K562 (cell line): ENCODE measurements at regions not wholly inside any gene's neighbourhood (a gene's known extent, or its start where the extent isn't known, plus 50 kb on each side); places are given as distances from the start of the nearest gene placed in this dataset.

Experiments used
- ATF3 ChIP-seq, 2 experiments: fragments of 450-650 bp in 1 of 2; sonication (generic) in 1 of 2; formaldehyde crosslinking in 1 of 2; IDR thresholded peaks in 1 of 2; conservative IDR thresholded peaks in 1 of 2; 2 replicates each; pipeline versions ENCODE4 v1.6.1 to v1.8.1; 2016 to 2023; ENCODE audit warnings: mild to moderate bottlenecking in 2 of 2, moderate library complexity in 2 of 2, inconsistent platforms in 1 of 2, missing genetic modification reagents in 1 of 2
- CREB3 ChIP-seq: fragments of 450-650 bp; conservative IDR thresholded peaks from 2 replicates; pipeline ENCODE4 v1.6.1; 2016; ENCODE audit warnings: missing genetic modification characterization, low read depth, mild to moderate bottlenecking, missing compliant biosample characterization, moderate library complexity
- EHMT2 ChIP-seq: fragments of 450-650 bp; IDR thresholded peaks from 2 replicates; pipeline ENCODE4 v1.6.1; 2018; ENCODE audit warnings: antibody characterized with exemption
- EWSR1 ChIP-seq: fragments of 450-650 bp; IDR thresholded peaks from 2 replicates; pipeline ENCODE4 v1.6.1; 2018; ENCODE audit warnings: borderline replicate concordance, mild to moderate bottlenecking, low read depth, moderate library complexity; ENCODE audit not compliant: partially characterized antibody
- GTF3C2 ChIP-seq: IDR thresholded peaks from 3 replicates; pipeline ENCODE4 v1.6.1; 2011; ENCODE audit warnings: borderline replicate concordance, mild to moderate bottlenecking, moderate library complexity; ENCODE audit not compliant: insufficient read length; ENCODE audit errors: extremely low read depth
- HLTF ChIP-seq: fragments of 450-650 bp; IDR thresholded peaks from 2 replicates; pipeline ENCODE4 v1.6.1; 2016
- POLR2G ChIP-seq: fragments of 200-400 bp; formaldehyde crosslinking; IDR thresholded peaks from 2 replicates; pipeline ENCODE4 v1.6.1; 2017; ENCODE audit warnings: low read depth, mild to moderate bottlenecking, antibody characterized with exemption, low read length, moderate library complexity
- SP2 ChIP-seq: IDR thresholded peaks from 2 replicates; pipeline ENCODE4 v1.6.1; 2011; ENCODE audit warnings: mild to moderate bottlenecking, low read depth, low read length, moderate library complexity; ENCODE audit not compliant: poor library complexity, severe bottlenecking; ENCODE audit errors: extremely low read depth
- ZBTB33 ChIP-seq: sonication (generic); formaldehyde crosslinking; IDR thresholded peaks from 2 replicates; pipeline ENCODE4 v1.8.1; 2023; ENCODE audit warnings: mild to moderate bottlenecking, missing genetic modification reagents
- ZBTB49 ChIP-seq: sonication (generic); formaldehyde crosslinking; IDR thresholded peaks from 2 replicates; pipeline ENCODE4 v1.8.0; 2022; ENCODE audit warnings: missing genetic modification reagents, mild to moderate bottlenecking, borderline replicate concordance
- ZNF146 ChIP-seq: IDR thresholded peaks from one replicate; pipeline ENCODE4 v1.6.1; 2018; ENCODE audit warnings: missing compliant biosample characterization; ENCODE audit not compliant: unreplicated experiment
- ZNF274 ChIP-seq: IDR thresholded peaks from 2 replicates; pipeline ENCODE4 v1.6.1; 2011; ENCODE audit warnings: low read depth, mild to moderate bottlenecking, low read length, moderate library complexity, borderline replicate concordance

DNA sequence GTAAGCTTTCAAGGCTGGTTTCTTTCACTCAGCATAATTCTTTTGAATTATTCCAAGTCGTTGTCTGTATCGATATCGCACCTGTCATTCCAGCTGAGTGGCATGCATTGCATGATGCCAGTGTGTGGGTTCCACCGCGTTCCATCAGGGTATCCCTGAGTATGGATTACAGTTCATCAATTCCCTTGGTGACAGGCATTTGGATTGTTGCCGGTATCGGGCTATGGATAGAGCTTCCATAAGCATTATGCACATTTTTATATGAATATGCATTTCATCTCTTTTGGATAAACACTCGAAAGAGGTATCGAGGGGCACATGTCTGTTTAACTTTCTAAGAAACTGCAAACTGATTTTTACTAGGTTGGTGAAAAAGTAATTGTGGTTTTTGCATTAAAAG, 698.8 kb downstream of the BRD1 start:
- TF ChIP-seq ZNF274 (no peak), ZBTB33 (CRISPR knock-in tag) (no peak), ZNF146 (CRISPR knock-in tag) (no peak), EWSR1 (no peak), POLR2G (no peak), EHMT2 (no peak), ATF3 (IDR thresholded peaks at IDR 0.05) (no peak), ATF3 (CRISPR knock-in tag; conservative IDR thresholded peaks at IDR 0.05) (no peak), SP2 (no peak), GTF3C2 (no peak), CREB3 (tag) (no peak), ZBTB49 (CRISPR knock-in tag) (no peak), HLTF (no peak)
